H9 (cell line): ENCODE measurements at regions not wholly inside any gene's neighbourhood (a gene's known extent, or its start where the extent isn't known, plus 50 kb on each side); places are given as distances from the start of the nearest gene placed in this dataset.

Experiments used
- DNase-seq: peaks from one replicate; pipeline ENCODE4 v3.0.0-alpha.2; 2017
- H2AFZ ChIP-seq: one replicate; pipeline ENCODE4 v1.6.1; 2013; ENCODE audit warnings: mild to moderate bottlenecking, low read length, control low read depth, moderate library complexity
- H2AK5ac ChIP-seq: 2 replicates; pipeline ENCODE4 v1.6.1; 2013; ENCODE audit warnings: low read length, control low read depth, mixed read lengths; ENCODE audit not compliant: insufficient read length
- H2BK120ac ChIP-seq: one replicate; pipeline ENCODE4 v1.6.1; 2013; ENCODE audit warnings: low read depth, mild to moderate bottlenecking, low read length, control low read depth, inconsistent platforms; ENCODE audit not compliant: poor library complexity, severe bottlenecking
- H2BK12ac ChIP-seq: 2 replicates; pipeline ENCODE4 v1.6.1; 2013; ENCODE audit warnings: low read length, control low read depth, mixed read lengths, low read depth; ENCODE audit not compliant: insufficient read length
- H2BK15ac ChIP-seq: 2 replicates; pipeline ENCODE4 v1.6.1; 2013; ENCODE audit warnings: low read depth, low read length, control low read depth
- H2BK20ac ChIP-seq: one replicate; pipeline ENCODE4 v1.6.1; 2013; ENCODE audit warnings: low read depth, mild to moderate bottlenecking, low read length, control low read depth, inconsistent platforms; ENCODE audit not compliant: poor library complexity, severe bottlenecking
- H2BK5ac ChIP-seq: 2 replicates; pipeline ENCODE4 v1.6.1; 2013; ENCODE audit warnings: low read length, control low read depth, mixed read lengths; ENCODE audit not compliant: insufficient read length
- H3K14ac ChIP-seq: 2 replicates; pipeline ENCODE4 v1.6.1; 2013; ENCODE audit warnings: low read length, control low read depth; ENCODE audit not compliant: insufficient read depth
- H3K18ac ChIP-seq: 2 replicates; pipeline ENCODE4 v1.6.1; 2013; ENCODE audit warnings: low read depth, mild to moderate bottlenecking, mixed read lengths, low read length, control low read depth; ENCODE audit not compliant: insufficient read length
- H3K23ac ChIP-seq: 2 replicates; pipeline ENCODE4 v1.6.1; 2013; ENCODE audit warnings: low read length, control low read depth, mixed read lengths, low read depth; ENCODE audit not compliant: insufficient read length
- H3K23me2 ChIP-seq: 2 replicates; pipeline ENCODE4 v1.6.1; 2013; ENCODE audit warnings: low read depth, mild to moderate bottlenecking, mixed read lengths, low read length, control low read depth; ENCODE audit not compliant: insufficient read length, poor library complexity, severe bottlenecking
- H3K27ac ChIP-seq: 2 replicates; pipeline ENCODE4 v1.5.1; 2013; ENCODE audit warnings: low read length, control low read depth, mixed read lengths, low read depth; ENCODE audit not compliant: insufficient read length
- H3K27me3 ChIP-seq: 2 replicates; pipeline ENCODE4 v1.6.1; 2013; ENCODE audit warnings: low read length, control low read depth, inconsistent platforms; ENCODE audit not compliant: insufficient read depth
- H3K4ac ChIP-seq: 2 replicates; pipeline ENCODE4 v1.6.1; 2013; ENCODE audit warnings: low read depth, mild to moderate bottlenecking, control low read depth, inconsistent platforms, low read length, moderate library complexity
- H3K4me1 ChIP-seq: 2 replicates; pipeline ENCODE4 v1.6.1; 2013; ENCODE audit warnings: low read length, control low read depth, inconsistent platforms; ENCODE audit not compliant: insufficient read depth
- H3K4me2 ChIP-seq: 2 replicates; pipeline ENCODE4 v1.6.1; 2013; ENCODE audit warnings: low read length, control low read depth, mixed read lengths; ENCODE audit not compliant: insufficient read length, insufficient read depth
- H3K56ac ChIP-seq: 2 replicates; pipeline ENCODE4 v1.6.1; 2013; ENCODE audit warnings: low read depth, mild to moderate bottlenecking, mixed read lengths, low read length, control low read depth; ENCODE audit not compliant: insufficient read length
- H3K79me1 ChIP-seq: 2 replicates; pipeline ENCODE4 v1.6.1; 2013; ENCODE audit warnings: low read depth, mild to moderate bottlenecking, moderate library complexity, low read length, control low read depth, inconsistent platforms; ENCODE audit not compliant: insufficient read depth, poor library complexity, severe bottlenecking
- H3K79me2 ChIP-seq: 2 replicates; pipeline ENCODE4 v1.6.1; 2013; ENCODE audit warnings: low read length, control low read depth, inconsistent platforms; ENCODE audit not compliant: insufficient read depth
- H3K9ac ChIP-seq: 2 replicates; pipeline ENCODE4 v1.6.1; 2013; ENCODE audit warnings: low read length, control low read depth, mixed read lengths; ENCODE audit not compliant: insufficient read length; ENCODE audit errors: extremely low read depth
- H3K9me3 ChIP-seq: one replicate; pipeline ENCODE4 v1.6.1; 2013; ENCODE audit warnings: low read depth, low read length, inconsistent platforms; ENCODE audit not compliant: control insufficient read depth
- H3T11ph ChIP-seq: one replicate; pipeline ENCODE4 v1.6.1; 2013; ENCODE audit warnings: mild to moderate bottlenecking, low read length, control low read depth, inconsistent platforms
- H4K20me1 ChIP-seq: one replicate; pipeline ENCODE4 v1.6.1; 2013; ENCODE audit not compliant: control insufficient read depth, insufficient read length, insufficient read depth
- H4K5ac ChIP-seq: 2 replicates; pipeline ENCODE4 v1.6.1; 2013; ENCODE audit warnings: low read depth, mild to moderate bottlenecking, mixed read lengths, low read length, control low read depth; ENCODE audit not compliant: insufficient read length
- H4K8ac ChIP-seq: replicated peaks from 2 replicates; pipeline ENCODE4 v1.6.1; 2013; ENCODE audit warnings: low read length, control low read depth, mixed read lengths, low read depth; ENCODE audit not compliant: insufficient read length
- H4K91ac ChIP-seq: 2 replicates; pipeline ENCODE4 v1.6.1; 2013; ENCODE audit warnings: low read depth, mild to moderate bottlenecking, moderate library complexity, mixed read lengths, low read length, control low read depth; ENCODE audit not compliant: insufficient read length
- H3K27ac Mint-ChIP-seq, 3 experiments: 2 replicates in 2 of 3; 3 replicates in 1 of 3; pipeline ENCODE4 v1.8.0; 2020 to 2021; ENCODE audit warnings: mixed read lengths in 3 of 3, mild to moderate bottlenecking in 1 of 3, moderate library complexity in 1 of 3
- H3K27me3 Mint-ChIP-seq: 2 replicates; pipeline ENCODE4 v1.8.0; 2021; ENCODE audit warnings: low read depth, mild to moderate bottlenecking, moderate library complexity, mixed read lengths
- H3K36me3 Mint-ChIP-seq, 3 experiments: 2 replicates in 2 of 3; 3 replicates in 1 of 3; pipeline ENCODE4 v1.8.0; 2020 to 2021; ENCODE audit warnings: low read depth in 3 of 3, mixed read lengths in 3 of 3; ENCODE audit not compliant: insufficient read depth in 1 of 3
- H3K4me1 Mint-ChIP-seq, 2 experiments: 2 replicates each; pipeline ENCODE4 v1.8.0; 2020; ENCODE audit warnings: mixed read lengths in 2 of 2
- H3K4me3 Mint-ChIP-seq, 2 experiments: 2 replicates in 1 of 2; 3 replicates in 1 of 2; pipeline ENCODE4 v1.8.0; 2020 to 2021; ENCODE audit warnings: mild to moderate bottlenecking in 2 of 2, mixed read lengths in 2 of 2, moderate library complexity in 1 of 2
- H3K9me3 Mint-ChIP-seq, 2 experiments: 2 replicates in 1 of 2; 3 replicates in 1 of 2; pipeline ENCODE4 v1.8.0; 2020; ENCODE audit warnings: mild to moderate bottlenecking in 2 of 2, mixed read lengths in 2 of 2, moderate library complexity in 1 of 2
- WGBS: extraction: QIAGEN DNeasy Blood & Tissue Kit; methylation state at CpG from one replicate; pipeline ENCODE4 v1.1.7; 2013; ENCODE audit warnings: missing lambda C conversion rate, low lambda C conversion rate, mixed read lengths; ENCODE audit not compliant: insufficient read length; ENCODE audit errors: extremely low coverage; 5-methylcytosine and 5-hydroxymethylcytosine counted together
- TF ChIP-seq, protein P1 (sequence below): fragments of 200-600 bp; sonication (generic); conservative IDR thresholded peaks from 3 replicates; pipeline ENCODE4 v1.8.0; 2021; ENCODE audit warnings: antibody characterized with exemption, mild to moderate bottlenecking

DNA sequence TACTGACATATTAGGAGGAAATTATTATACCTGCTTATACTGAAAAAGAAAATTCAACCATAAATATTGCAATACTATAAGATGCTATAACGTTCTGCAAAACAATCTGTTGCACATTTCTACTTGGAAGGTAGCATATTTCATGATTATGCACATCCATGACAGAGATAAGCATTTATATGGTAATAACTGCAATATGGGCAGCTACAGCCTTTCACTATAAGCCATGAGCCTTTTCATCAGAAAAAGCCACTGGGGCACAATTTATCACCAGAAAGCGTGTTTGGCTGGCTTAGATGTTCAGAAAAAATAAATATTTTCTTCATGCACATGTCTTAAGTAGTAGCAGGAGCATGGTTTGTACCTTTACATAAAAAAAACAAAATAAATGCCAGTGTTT, 340.7 kb downstream of the GALC start:
- H3K27ac Mint-ChIP-seq = no peak overlapping the region
- no peaks in the 10 kb centered on the region for H3K27me3 ChIP-seq
- no peaks in the 10 kb centered on the region for H3K79me1 ChIP-seq
- no peaks in the 10 kb centered on the region for H3K23me2 ChIP-seq
- H2AFZ ChIP-seq = no peak overlapping the region
- H3K9ac ChIP-seq = no peak overlapping the region
- DNase-seq = no peak
- H3K9me3 ChIP-seq = peaks cover 14% of the 10 kb centered on the region
- H4K20me1 ChIP-seq = no peaks in the 10 kb centered on the region
- H3K4me3 Mint-ChIP-seq = no peak overlapping the region
- H4K5ac ChIP-seq = no peak overlapping the region
- no peaks in the 10 kb centered on the region; the same call in 1 of the 2 replicates for H3K79me2 ChIP-seq
- H3K27ac ChIP-seq = no peak overlapping the region
- no peak overlapping the region for H3K4ac ChIP-seq
- H3K23ac ChIP-seq = no peak overlapping the region
- no peak overlapping the region for H2BK120ac ChIP-seq
- H3K14ac ChIP-seq = no peak overlapping the region
- H3K56ac ChIP-seq = no peak overlapping the region
- WGBS = no CpG with 5 or more reads among the region's 2 CpGs
- peaks cover 14 to 19% (median 14%) of the 10 kb centered on the region in 3 experiments for H3K36me3 Mint-ChIP-seq
- H2AK5ac ChIP-seq = no peak overlapping the region
- H3K4me1 Mint-ChIP-seq = peaks cover 5 to 9% of the 10 kb centered on the region in 2 experiments; a peak in 3 of 4 replicates
- no peak overlapping the region for H2BK12ac ChIP-seq
- no peak overlapping the region for H3T11ph ChIP-seq
- H4K8ac ChIP-seq = no peak overlapping the region
- no peak overlapping the region for H2BK5ac ChIP-seq
- H2BK20ac ChIP-seq = no peak overlapping the region
- H4K91ac ChIP-seq = no peak overlapping the region
- no peak overlapping the region for H3K18ac ChIP-seq
- H2BK15ac ChIP-seq = no peak overlapping the region
- TF ChIP-seq, protein P1, sequence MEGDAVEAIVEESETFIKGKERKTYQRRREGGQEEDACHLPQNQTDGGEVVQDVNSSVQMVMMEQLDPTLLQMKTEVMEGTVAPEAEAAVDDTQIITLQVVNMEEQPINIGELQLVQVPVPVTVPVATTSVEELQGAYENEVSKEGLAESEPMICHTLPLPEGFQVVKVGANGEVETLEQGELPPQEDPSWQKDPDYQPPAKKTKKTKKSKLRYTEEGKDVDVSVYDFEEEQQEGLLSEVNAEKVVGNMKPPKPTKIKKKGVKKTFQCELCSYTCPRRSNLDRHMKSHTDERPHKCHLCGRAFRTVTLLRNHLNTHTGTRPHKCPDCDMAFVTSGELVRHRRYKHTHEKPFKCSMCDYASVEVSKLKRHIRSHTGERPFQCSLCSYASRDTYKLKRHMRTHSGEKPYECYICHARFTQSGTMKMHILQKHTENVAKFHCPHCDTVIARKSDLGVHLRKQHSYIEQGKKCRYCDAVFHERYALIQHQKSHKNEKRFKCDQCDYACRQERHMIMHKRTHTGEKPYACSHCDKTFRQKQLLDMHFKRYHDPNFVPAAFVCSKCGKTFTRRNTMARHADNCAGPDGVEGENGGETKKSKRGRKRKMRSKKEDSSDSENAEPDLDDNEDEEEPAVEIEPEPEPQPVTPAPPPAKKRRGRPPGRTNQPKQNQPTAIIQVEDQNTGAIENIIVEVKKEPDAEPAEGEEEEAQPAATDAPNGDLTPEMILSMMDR = no peak
- H3K9me3 Mint-ChIP-seq = peaks cover 30 to 32% of the 10 kb centered on the region in 2 experiments
- no peak overlapping the region for H3K4me2 ChIP-seq
- peaks cover 2% of the 10 kb centered on the region for H3K27me3 Mint-ChIP-seq
- H3K4me1 ChIP-seq = peaks cover 4% of the 10 kb centered on the region; the same call in 1 of the 2 replicates
